Suprapubic skin (tissue), 4 donors: ENCODE measurements at regions not wholly inside any gene's neighbourhood (a gene's known extent, or its start where the extent isn't known, plus 50 kb on each side); places are given as distances from the start of the nearest gene placed in this dataset.

Experiments
- DNase-seq, 2 donors: peaks; one replicate each; pipeline ENCODE4 v3.0.0-alpha.2; 2019; ENCODE audit warnings: low spot score in 2 of 2
- H3K27ac ChIP-seq: fragments of 200-600 bp; sonication (generic); one replicate; pipeline ENCODE4 v1.5.1; 2019
- H3K27me3 ChIP-seq: fragments of 200-600 bp; sonication (generic); one replicate; pipeline ENCODE4 v1.5.1; 2019
- H3K36me3 ChIP-seq: fragments of 200-600 bp; sonication (generic); one replicate; pipeline ENCODE4 v1.5.1; 2019
- H3K4me1 ChIP-seq: fragments of 200-600 bp; sonication (generic); one replicate; pipeline ENCODE4 v1.5.1; 2019
- H3K4me3 ChIP-seq: fragments of 200-600 bp; sonication (generic); one replicate; pipeline ENCODE4 v1.5.1; 2019; ENCODE audit warnings: mild to moderate bottlenecking
- H3K9me3 ChIP-seq: fragments of 200-600 bp; sonication (generic); one replicate; pipeline ENCODE4 v1.5.1; 2019
- CTCF ChIP-seq, 2 donors: fragments of 200-600 bp in 1 of 2; fragments of 450-650 bp in 1 of 2; sonication (generic) in 1 of 2; IDR thresholded peaks; one replicate each; pipeline ENCODE4 v1.5.1; 2016 to 2019; ENCODE audit warnings: antibody characterized with exemption in 2 of 2, mild to moderate bottlenecking in 1 of 2, moderate library complexity in 1 of 2
- EP300 ChIP-seq: sonication (generic); formaldehyde crosslinking; IDR thresholded peaks from one replicate; pipeline ENCODE4 v1.6.1; 2017; ENCODE audit warnings: antibody characterized with exemption
- POLR2A ChIP-seq, 2 donors: fragments of 450-650 bp; IDR thresholded peaks; one replicate each; pipeline ENCODE4 v1.6.1; 2017; ENCODE audit warnings: antibody characterized with exemption in 2 of 2, mild to moderate bottlenecking in 2 of 2, moderate library complexity in 2 of 2
- POLR2AphosphoS5 ChIP-seq, 3 donors: sonication (generic); formaldehyde crosslinking; IDR thresholded peaks; one replicate each; pipeline ENCODE4 v1.6.1; 2017; ENCODE audit warnings: antibody characterized with exemption in 3 of 3
- WGBS: methylation state at CpG from one replicate; pipeline ENCODE4 v1.1.5; 2018; 5-methylcytosine and 5-hydroxymethylcytosine counted together

- DNase-seq, result no peak
- TF ChIP-seq POLR2A (IDR thresholded peaks at IDR 0.05) (no peak), CTCF (IDR thresholded peaks at IDR 0.05) (no peak), POLR2AphosphoS5 (IDR thresholded peaks at IDR 0.05) (no peak), EP300 (no peak)
- no peak overlapping the region for H3K4me3 ChIP-seq
- H3K27me3 ChIP-seq, result no peaks in the 10 kb centered on the region
- WGBS, result 90% methylated on average over 3 of the region's 3 CpGs
- H3K4me1 ChIP-seq, result no peaks in the 10 kb centered on the region
- no peaks in the 10 kb centered on the region for H3K36me3 ChIP-seq
- H3K27ac ChIP-seq, result no peak overlapping the region
- H3K9me3 ChIP-seq, result peaks cover 5% of the 10 kb centered on the region
Observed at GRCh38 chr7:109763611-109764010, 1193.9 kb downstream of the DNAJB9 start.

- DNase-seq, result no peak
- Histone ChIP-seq H3K9me3 (no peaks in the 10 kb centered on the region), H3K36me3 (no peaks in the 10 kb centered on the region), H3K4me3 (no peak overlapping the region), H3K27ac (no peak overlapping the region), H3K27me3 (no peaks in the 10 kb centered on the region), H3K4me1 (no peaks in the 10 kb centered on the region)
- 88% methylated on average over 3 of the region's 3 CpGs for WGBS
- TF ChIP-seq CTCF (IDR thresholded peaks at IDR 0.05) (no peak), EP300 (no peak), POLR2AphosphoS5 (IDR thresholded peaks at IDR 0.05) (no peak)
Observed at GRCh38 chr7:109772161-109772560, 1202.5 kb downstream of the DNAJB9 start.

- Histone ChIP-seq H3K9me3 (no peaks in the 10 kb centered on the region), H3K4me1 (no peaks in the 10 kb centered on the region), H3K36me3 (no peaks in the 10 kb centered on the region), H3K27me3 (no peaks in the 10 kb centered on the region), H3K4me3 (no peak overlapping the region), H3K27ac (no peak overlapping the region)
- no peak for DNase-seq
- no peak for TF ChIP-seq CTCF (IDR thresholded peaks at IDR 0.05)
- TF ChIP-seq POLR2A (IDR thresholded peaks at IDR 0.05), result no peak
- no peak for TF ChIP-seq POLR2AphosphoS5 (IDR thresholded peaks at IDR 0.05)
- no peak for TF ChIP-seq EP300
- WGBS, result 63% methylated on average over 3 of the region's 3 CpGs
Observed at GRCh38 chr7:109782806-109783205, 1213.1 kb downstream of the DNAJB9 start.

GRCh38 chr7:109806548-109806947 is 1236.9 kb downstream of the DNAJB9 start:
- no peak overlapping the region for H3K27ac ChIP-seq
- H3K4me1 ChIP-seq, result no peaks in the 10 kb centered on the region
- TF ChIP-seq EP300 (no peak), CTCF (IDR thresholded peaks at IDR 0.05) (no peak), POLR2AphosphoS5 (IDR thresholded peaks at IDR 0.05) (no peak), POLR2A (IDR thresholded peaks at IDR 0.05) (no peak)
- no peaks in the 10 kb centered on the region for H3K36me3 ChIP-seq
- DNase-seq, result no peak
- H3K9me3 ChIP-seq, result no peaks in the 10 kb centered on the region
- no peaks in the 10 kb centered on the region for H3K27me3 ChIP-seq
- H3K4me3 ChIP-seq, result no peak overlapping the region

- no peaks in the 10 kb centered on the region for H3K9me3 ChIP-seq
- WGBS, result 75% methylated on average over 2 of the region's 2 CpGs
- no peaks in the 10 kb centered on the region for H3K4me1 ChIP-seq
- no peak overlapping the region for H3K27ac ChIP-seq
- TF ChIP-seq POLR2A (IDR thresholded peaks at IDR 0.05), result no peak
- TF ChIP-seq EP300, result no peak
- no peak for TF ChIP-seq CTCF (IDR thresholded peaks at IDR 0.05)
- TF ChIP-seq POLR2AphosphoS5 (IDR thresholded peaks at IDR 0.05), result no peak
- no peaks in the 10 kb centered on the region for H3K27me3 ChIP-seq
- no peak overlapping the region for H3K4me3 ChIP-seq
- H3K36me3 ChIP-seq, result no peaks in the 10 kb centered on the region
- DNase-seq, result no peak
Observed at GRCh38 chr7:109821156-109821555, 1251.5 kb downstream of the DNAJB9 start.
